ENCODE measurements at regions not wholly inside any gene's neighbourhood (a gene's known extent, or its start where the extent isn't known, plus 50 kb on each side); places are given as distances from the start of the nearest gene placed in this dataset.

- TF ChIP-seq POLR2AphosphoS5 (IDR thresholded peaks at IDR 0.05; ENCODE audit: low read depth) (no peak), CTCF (IDR thresholded peaks at IDR 0.05; ENCODE audit: insufficient read depth, low read length) (no peak), GABPA (IDR thresholded peaks at IDR 0.05; ENCODE audit: low read depth) (no peak), SPI1 (IDR thresholded peaks at IDR 0.05; ENCODE audit: borderline replicate concordance, low read depth) (no peak)
Measured at GRCh38 chr4:96519291-96519690, 679.4 kb downstream of the PDHA2 start.

Measured in HL-60 (cell line).